ENCODE measurements at regions not wholly inside any gene's neighbourhood (a gene's known extent, or its start where the extent isn't known, plus 50 kb on each side); places are given as distances from the start of the nearest gene placed in this dataset.
"Not testable (repeated sequence)": the region's sequence is repeated elsewhere in the genome, so short reads cannot be mapped to it uniquely, and the experiment has no call there.

DNA sequence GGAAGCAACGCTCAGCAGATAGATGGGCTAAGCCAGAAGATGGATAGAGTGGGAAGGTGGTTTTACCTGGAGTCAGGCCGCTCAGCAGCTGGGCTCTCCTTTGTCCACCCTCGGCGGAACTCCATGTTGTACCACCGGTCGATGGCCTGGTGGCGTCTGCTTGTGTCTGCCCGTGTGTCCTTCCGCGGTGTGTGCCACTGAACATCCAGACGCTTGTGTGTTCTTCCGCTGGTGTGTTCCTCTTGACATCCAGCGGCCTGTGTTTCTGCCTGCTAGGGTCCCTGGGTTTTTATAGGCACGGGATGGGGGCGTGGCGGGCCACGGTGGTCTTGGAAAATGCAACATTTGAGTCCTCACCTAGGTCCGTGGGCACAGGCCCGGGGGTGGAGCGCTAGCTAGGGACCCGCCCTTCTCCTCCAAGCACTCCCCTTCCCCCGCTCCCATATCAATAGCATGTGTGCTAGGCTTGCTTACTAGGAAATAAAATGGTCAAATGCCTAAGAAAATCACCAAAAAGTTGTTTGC, 1431.7 kb upstream of the ACVR2A start (continued):
- TF ChIP-seq ZFP30 (CRISPR knock-in tag; IDR thresholded peaks at IDR 0.05) = no peak
- no peak for TF ChIP-seq BACH2 (CRISPR knock-in tag; IDR thresholded peaks at IDR 0.05; ENCODE audit: borderline replicate concordance)
- TF ChIP-seq TCF4 (CRISPR knock-in tag; IDR thresholded peaks at IDR 0.05; ENCODE audit: borderline replicate concordance) = no peak
- no peak for TF ChIP-seq CSDC2 (CRISPR knock-in tag; IDR thresholded peaks at IDR 0.05)
- TF ChIP-seq PPARA (CRISPR knock-in tag; IDR thresholded peaks at IDR 0.05; ENCODE audit: borderline replicate concordance) = no peak

DNA sequence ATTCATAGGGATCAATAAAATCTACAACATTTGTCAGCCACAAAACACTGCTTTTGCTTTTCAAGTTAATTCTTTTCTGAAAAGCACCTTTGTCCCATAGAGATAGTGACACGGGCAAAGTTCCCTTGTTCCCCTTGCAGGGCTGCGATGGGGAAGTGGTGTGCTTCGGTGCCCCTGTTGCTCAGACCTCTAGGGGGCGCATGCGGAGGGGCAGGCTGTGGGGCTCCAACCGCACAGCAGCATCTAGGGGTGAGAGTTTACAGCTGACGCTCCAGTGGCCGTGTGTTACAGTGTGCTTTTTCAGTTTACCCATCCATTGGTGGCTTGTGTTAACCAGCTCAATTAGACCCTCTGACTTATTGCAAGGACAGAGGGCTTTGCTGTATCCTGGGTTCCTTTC, 1432.2 kb upstream of the ACVR2A start:
- TF ChIP-seq, protein P1, sequence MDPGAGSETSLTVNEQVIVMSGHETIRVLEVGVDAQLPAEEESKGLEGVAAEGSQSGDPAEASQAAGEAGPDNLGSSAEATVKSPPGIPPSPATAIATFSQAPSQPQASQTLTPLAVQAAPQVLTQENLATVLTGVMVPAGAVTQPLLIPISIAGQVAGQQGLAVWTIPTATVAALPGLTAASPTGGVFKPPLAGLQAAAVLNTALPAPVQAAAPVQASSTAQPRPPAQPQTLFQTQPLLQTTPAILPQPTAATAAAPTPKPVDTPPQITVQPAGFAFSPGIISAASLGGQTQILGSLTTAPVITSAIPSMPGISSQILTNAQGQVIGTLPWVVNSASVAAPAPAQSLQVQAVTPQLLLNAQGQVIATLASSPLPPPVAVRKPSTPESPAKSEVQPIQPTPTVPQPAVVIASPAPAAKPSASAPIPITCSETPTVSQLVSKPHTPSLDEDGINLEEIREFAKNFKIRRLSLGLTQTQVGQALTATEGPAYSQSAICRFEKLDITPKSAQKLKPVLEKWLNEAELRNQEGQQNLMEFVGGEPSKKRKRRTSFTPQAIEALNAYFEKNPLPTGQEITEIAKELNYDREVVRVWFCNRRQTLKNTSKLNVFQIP (CRISPR knock-in tag; IDR thresholded peaks at IDR 0.05; ENCODE audit: borderline replicate concordance, low read depth) = no peak
- TF ChIP-seq ZNF565 (CRISPR knock-in tag; conservative IDR thresholded peaks at IDR 0.05; ENCODE audit: low read depth) (no peak), ZNF8 (CRISPR knock-in tag; IDR thresholded peaks at IDR 0.05) (no peak), ZNF70 (CRISPR knock-in tag; IDR thresholded peaks at IDR 0.05) (no peak), SNAI2 (CRISPR knock-in tag; IDR thresholded peaks at IDR 0.05) (no peak), ZFP30 (CRISPR knock-in tag; IDR thresholded peaks at IDR 0.05) (no peak), ARNTL (CRISPR knock-in tag; IDR thresholded peaks at IDR 0.05; ENCODE audit: borderline replicate concordance, low read depth) (no peak), GLIS3 (CRISPR knock-in tag; IDR thresholded peaks at IDR 0.05) (no peak), PPARA (CRISPR knock-in tag; IDR thresholded peaks at IDR 0.05; ENCODE audit: borderline replicate concordance) (no peak), BACH2 (CRISPR knock-in tag; IDR thresholded peaks at IDR 0.05; ENCODE audit: borderline replicate concordance) (no peak)
- TF ChIP-seq, protein P2, sequence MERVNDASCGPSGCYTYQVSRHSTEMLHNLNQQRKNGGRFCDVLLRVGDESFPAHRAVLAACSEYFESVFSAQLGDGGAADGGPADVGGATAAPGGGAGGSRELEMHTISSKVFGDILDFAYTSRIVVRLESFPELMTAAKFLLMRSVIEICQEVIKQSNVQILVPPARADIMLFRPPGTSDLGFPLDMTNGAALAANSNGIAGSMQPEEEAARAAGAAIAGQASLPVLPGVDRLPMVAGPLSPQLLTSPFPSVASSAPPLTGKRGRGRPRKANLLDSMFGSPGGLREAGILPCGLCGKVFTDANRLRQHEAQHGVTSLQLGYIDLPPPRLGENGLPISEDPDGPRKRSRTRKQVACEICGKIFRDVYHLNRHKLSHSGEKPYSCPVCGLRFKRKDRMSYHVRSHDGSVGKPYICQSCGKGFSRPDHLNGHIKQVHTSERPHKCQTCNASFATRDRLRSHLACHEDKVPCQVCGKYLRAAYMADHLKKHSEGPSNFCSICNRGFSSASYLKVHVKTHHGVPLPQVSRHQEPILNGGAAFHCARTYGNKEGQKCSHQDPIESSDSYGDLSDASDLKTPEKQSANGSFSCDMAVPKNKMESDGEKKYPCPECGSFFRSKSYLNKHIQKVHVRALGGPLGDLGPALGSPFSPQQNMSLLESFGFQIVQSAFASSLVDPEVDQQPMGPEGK (CRISPR knock-in tag; IDR thresholded peaks at IDR 0.05; ENCODE audit: borderline replicate concordance) = no peak
- TF ChIP-seq, protein P3, sequence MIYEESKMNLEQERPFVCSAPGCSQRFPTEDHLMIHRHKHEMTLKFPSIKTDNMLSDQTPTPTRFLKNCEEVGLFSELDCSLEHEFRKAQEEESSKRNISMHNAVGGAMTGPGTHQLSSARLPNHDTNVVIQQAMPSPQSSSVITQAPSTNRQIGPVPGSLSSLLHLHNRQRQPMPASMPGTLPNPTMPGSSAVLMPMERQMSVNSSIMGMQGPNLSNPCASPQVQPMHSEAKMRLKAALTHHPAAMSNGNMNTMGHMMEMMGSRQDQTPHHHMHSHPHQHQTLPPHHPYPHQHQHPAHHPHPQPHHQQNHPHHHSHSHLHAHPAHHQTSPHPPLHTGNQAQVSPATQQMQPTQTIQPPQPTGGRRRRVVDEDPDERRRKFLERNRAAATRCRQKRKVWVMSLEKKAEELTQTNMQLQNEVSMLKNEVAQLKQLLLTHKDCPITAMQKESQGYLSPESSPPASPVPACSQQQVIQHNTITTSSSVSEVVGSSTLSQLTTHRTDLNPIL (CRISPR knock-in tag; IDR thresholded peaks at IDR 0.05; ENCODE audit: low read depth) = no peak
- TF ChIP-seq, protein P4, sequence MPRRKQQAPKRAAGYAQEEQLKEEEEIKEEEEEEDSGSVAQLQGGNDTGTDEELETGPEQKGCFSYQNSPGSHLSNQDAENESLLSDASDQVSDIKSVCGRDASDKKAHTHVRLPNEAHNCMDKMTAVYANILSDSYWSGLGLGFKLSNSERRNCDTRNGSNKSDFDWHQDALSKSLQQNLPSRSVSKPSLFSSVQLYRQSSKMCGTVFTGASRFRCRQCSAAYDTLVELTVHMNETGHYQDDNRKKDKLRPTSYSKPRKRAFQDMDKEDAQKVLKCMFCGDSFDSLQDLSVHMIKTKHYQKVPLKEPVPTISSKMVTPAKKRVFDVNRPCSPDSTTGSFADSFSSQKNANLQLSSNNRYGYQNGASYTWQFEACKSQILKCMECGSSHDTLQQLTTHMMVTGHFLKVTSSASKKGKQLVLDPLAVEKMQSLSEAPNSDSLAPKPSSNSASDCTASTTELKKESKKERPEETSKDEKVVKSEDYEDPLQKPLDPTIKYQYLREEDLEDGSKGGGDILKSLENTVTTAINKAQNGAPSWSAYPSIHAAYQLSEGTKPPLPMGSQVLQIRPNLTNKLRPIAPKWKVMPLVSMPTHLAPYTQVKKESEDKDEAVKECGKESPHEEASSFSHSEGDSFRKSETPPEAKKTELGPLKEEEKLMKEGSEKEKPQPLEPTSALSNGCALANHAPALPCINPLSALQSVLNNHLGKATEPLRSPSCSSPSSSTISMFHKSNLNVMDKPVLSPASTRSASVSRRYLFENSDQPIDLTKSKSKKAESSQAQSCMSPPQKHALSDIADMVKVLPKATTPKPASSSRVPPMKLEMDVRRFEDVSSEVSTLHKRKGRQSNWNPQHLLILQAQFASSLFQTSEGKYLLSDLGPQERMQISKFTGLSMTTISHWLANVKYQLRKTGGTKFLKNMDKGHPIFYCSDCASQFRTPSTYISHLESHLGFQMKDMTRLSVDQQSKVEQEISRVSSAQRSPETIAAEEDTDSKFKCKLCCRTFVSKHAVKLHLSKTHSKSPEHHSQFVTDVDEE (CRISPR knock-in tag; IDR thresholded peaks at IDR 0.05) = no peak
- ATAC-seq = no peak

DNA sequence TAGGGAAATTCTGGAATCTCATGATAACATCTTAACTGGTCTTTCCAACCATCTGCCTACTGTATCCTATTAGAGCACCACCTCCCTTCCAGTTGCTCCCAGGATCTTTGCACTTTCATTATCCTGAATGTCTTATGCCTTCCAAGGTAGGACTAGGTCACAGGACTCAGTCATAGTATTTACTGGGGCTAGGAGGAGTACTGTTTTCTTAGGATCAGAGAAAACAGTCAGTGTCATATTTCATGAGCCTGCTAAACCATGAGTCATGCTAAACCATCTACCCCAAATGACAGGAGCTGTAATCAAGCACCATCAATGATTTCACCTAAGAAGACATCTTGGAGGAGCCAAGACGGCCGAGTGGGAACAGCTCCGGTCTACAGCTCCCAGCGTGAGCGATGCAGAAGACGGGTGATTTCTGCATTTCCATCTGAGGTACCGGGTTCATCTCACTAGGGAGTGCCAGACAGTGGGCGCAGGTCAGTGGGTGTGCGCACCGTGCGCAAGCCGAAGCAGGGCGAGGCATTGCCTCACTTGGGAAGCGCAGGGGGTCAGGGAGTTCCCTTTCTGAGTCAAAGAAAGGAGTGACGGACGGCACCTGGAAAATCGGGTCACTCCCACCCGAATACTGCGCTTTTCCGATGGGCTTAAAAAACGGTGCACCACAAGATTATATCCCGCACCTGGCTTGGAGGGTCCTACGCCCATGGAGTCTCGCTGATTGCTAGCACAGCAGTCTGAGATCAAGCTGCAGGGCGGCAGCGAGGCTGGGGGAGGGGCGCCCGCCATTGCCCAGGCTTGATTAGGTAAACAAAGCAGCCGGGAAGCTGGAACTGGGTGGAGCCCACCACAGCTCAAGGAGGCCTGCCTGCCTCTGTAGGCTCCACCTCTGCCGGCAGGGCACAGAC, 1439.2 kb upstream of the ACVR2A start:
- peak; percentile 85 for ATAC-seq

DNA sequence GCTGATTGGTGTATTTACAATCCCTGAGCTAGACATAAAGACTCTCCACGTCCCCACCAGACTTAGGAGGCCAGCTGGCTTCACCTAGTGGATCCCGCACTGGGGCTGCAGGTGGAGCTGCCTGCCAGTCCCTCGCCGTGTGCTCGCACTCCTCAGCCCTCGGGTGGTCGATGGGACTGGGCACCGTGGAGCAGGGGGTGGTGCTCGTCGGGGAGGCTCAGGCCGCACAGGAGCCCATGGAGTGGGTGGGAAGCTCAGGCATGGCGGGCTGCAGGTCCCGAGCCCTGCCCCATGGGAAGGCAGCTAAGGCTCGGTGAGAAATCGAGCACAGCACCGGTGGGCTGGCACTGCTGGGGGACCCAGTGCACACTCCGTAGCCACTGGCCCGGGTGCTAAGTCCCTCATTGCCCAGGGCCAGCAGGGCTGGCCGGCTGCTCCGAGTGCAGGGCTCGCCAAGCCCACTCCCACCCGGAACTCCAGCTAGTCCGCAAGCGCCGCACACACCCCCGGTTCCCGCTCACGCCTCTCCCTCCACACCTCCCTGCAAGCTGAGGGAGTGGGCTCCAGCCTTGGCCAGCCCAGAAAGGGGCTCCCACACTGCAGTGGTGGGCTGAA, 1441.2 kb upstream of the ACVR2A start:
- not testable (repeated sequence) for ATAC-seq

DNA sequence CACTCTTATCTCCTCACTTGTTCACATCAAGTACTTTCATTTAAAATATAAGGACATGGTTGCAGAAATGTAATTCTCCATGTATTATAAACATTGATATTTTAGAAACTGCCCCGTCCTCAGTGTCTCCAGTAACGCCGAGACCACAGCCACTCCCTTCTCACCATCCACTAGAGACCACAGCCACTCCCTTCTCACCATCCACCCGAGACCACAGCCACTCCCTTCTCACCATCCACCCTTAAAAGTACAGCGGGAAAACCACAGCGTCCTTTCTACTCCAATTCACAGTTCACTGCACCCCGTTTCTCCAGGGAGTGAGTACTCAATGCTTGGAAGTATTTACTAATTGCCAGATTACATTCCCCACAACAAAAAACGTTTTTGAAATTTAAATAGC, 1452.2 kb upstream of the ACVR2A start:
- no peak for ATAC-seq
- TF ChIP-seq, protein P2 (CRISPR knock-in tag; IDR thresholded peaks at IDR 0.05; ENCODE audit: borderline replicate concordance) = no peak
- TF ChIP-seq, protein P4 (CRISPR knock-in tag; IDR thresholded peaks at IDR 0.05) = no peak
- no peak for TF ChIP-seq ZC3H10 (CRISPR knock-in tag; IDR thresholded peaks at IDR 0.05)
- TF ChIP-seq ARNTL (CRISPR knock-in tag; IDR thresholded peaks at IDR 0.05; ENCODE audit: borderline replicate concordance, low read depth) = no peak
- TF ChIP-seq BACH2 (CRISPR knock-in tag; IDR thresholded peaks at IDR 0.05; ENCODE audit: borderline replicate concordance) = no peak
- no peak for TF ChIP-seq RARB (CRISPR knock-in tag; IDR thresholded peaks at IDR 0.05)
- TF ChIP-seq TOX (CRISPR knock-in tag; IDR thresholded peaks at IDR 0.05; ENCODE audit: borderline replicate concordance) = no peak
- TF ChIP-seq ISL1 (CRISPR knock-in tag; IDR thresholded peaks at IDR 0.05) = no peak
- TF ChIP-seq OSR1 (CRISPR knock-in tag; IDR thresholded peaks at IDR 0.05) = no peak
